Hematopoietic multipotent progenitor cell (in vitro differentiated cells): ENCODE measurements at regions not wholly inside any gene's neighbourhood (a gene's known extent, or its start where the extent isn't known, plus 50 kb on each side); places are given as distances from the start of the nearest gene placed in this dataset.
"Not testable (repeated sequence)": the region's sequence is repeated elsewhere in the genome, so short reads cannot be mapped to it uniquely, and the experiment has no call there.

Experiments used
- DNase-seq, 3 donors: peaks; one replicate each; pipeline ENCODE4 v3.0.0-alpha.2; 2011 to 2015; ENCODE audit warnings: low read depth in 2 of 3, low spot score in 2 of 3

GRCh38 chr6:170201361-170201760 lies 89.5 kb downstream of the DLL1 start:
- no peak for DNase-seq

- no peak for DNase-seq
These were observed 90.4 kb downstream of the DLL1 start for GRCh38 chr6:170200458-170200891.

- DNase-seq = no peak
These were observed 91.2 kb downstream of the DLL1 start for GRCh38 chr6:170199716-170200115.

- DNase-seq = no peak
These were observed 92.6 kb downstream of the DLL1 start for GRCh38 chr6:170198298-170198697.

- no peak for DNase-seq
These were observed 97.5 kb downstream of the DLL1 start for GRCh38 chr6:170193326-170193821.

GRCh38 chr6:170192905-170193304 lies 98.0 kb downstream of the DLL1 start:
- no peak for DNase-seq

GRCh38 chr6:170192101-170192500 lies 98.8 kb downstream of the DLL1 start:
- not testable (repeated sequence) for DNase-seq

GRCh38 chr6:170190046-170190445 lies 100.8 kb downstream of the DLL1 start:
- DNase-seq = no peak

GRCh38 chr6:170189236-170189635 lies 101.6 kb downstream of the DLL1 start:
- DNase-seq = no peak

GRCh38 chr6:170188571-170189001 lies 102.3 kb downstream of the DLL1 start:
- no peak for DNase-seq

GRCh38 chr6:170187669-170188566 lies 103.0 kb downstream of the DLL1 start:
- no peak for DNase-seq

- DNase-seq = no peak
These were observed 103.8 kb downstream of the DLL1 start for GRCh38 chr6:170186941-170187668.

GRCh38 chr6:170186006-170186935 lies 104.6 kb downstream of the DLL1 start:
- no peak for DNase-seq

GRCh38 chr6:170185175-170185978 lies 105.5 kb downstream of the DLL1 start:
- DNase-seq = no peak

GRCh38 chr6:170184316-170184715 lies 106.6 kb downstream of the DLL1 start:
- DNase-seq = peak in 1 of 3 donors; percentile 17

GRCh38 chr6:170183521-170183920 lies 107.4 kb downstream of the DLL1 start:
- DNase-seq = no peak

- DNase-seq = no peak
These were observed 108.1 kb downstream of the DLL1 start for GRCh38 chr6:170182781-170183120.

- no peak for DNase-seq
These were observed 108.6 kb downstream of the DLL1 start for GRCh38 chr6:170182093-170182780.

- DNase-seq = no peak
These were observed 109.6 kb downstream of the DLL1 start for GRCh38 chr6:170181338-170181690.
